GM23338 (cell line): ENCODE measurements at regions not wholly inside any gene's neighbourhood (a gene's known extent, or its start where the extent isn't known, plus 50 kb on each side); places are given as distances from the start of the nearest gene placed in this dataset.

Experiments used
- CREB1 ChIP-seq: fragments of 250-450 bp; sonication (Bioruptor Pico); IDR thresholded peaks from 2 replicates; pipeline ENCODE4 v1.5.0; 2020; ENCODE audit warnings: low read depth, mild to moderate bottlenecking, moderate library complexity
- EZH2 ChIP-seq: fragments of 200-600 bp; sonication (generic); IDR thresholded peaks from one replicate; pipeline ENCODE4 v1.8.0; 2017; ENCODE audit warnings: antibody characterized with exemption, mild to moderate bottlenecking, low read depth; ENCODE audit not compliant: unreplicated experiment
- EZH2phosphoT487 ChIP-seq: fragments of 200-600 bp; sonication (generic); IDR thresholded peaks from one replicate; pipeline ENCODE4 v1.8.1; 2018; ENCODE audit warnings: antibody characterized with exemption; ENCODE audit not compliant: unreplicated experiment
- JUNB ChIP-seq: IDR thresholded peaks from one replicate; pipeline ENCODE4 v1.6.1; 2016; ENCODE audit warnings: antibody characterized with exemption; ENCODE audit not compliant: unreplicated experiment
- POLR2AphosphoS5 ChIP-seq: IDR thresholded peaks from 2 replicates; pipeline ENCODE4 v1.6.1; 2016; ENCODE audit warnings: antibody characterized with exemption, low read depth
- STAT1 ChIP-seq: IDR thresholded peaks from one replicate; pipeline ENCODE4 v1.6.1; 2016; ENCODE audit warnings: antibody characterized with exemption; ENCODE audit not compliant: unreplicated experiment
- ZNF114 ChIP-seq: fragments of 250-450 bp; sonication (Bioruptor Pico); IDR thresholded peaks from 2 replicates; pipeline ENCODE4 v1.5.0; 2020; ENCODE audit warnings: mild to moderate bottlenecking, moderate library complexity
- ZNF331 ChIP-seq: fragments of 250-450 bp; sonication (Bioruptor Pico); IDR thresholded peaks from 2 replicates; pipeline ENCODE4 v1.5.0; 2020; ENCODE audit warnings: low read depth, mild to moderate bottlenecking, moderate library complexity
- TF ChIP-seq, protein P1 (sequence below): fragments of 250-450 bp; sonication (Bioruptor Pico); IDR thresholded peaks from 2 replicates; pipeline ENCODE4 v1.5.0; 2020; ENCODE audit warnings: mild to moderate bottlenecking, moderate library complexity
- TF ChIP-seq, protein P2 (sequence below), 2 experiments: fragments of 200-600 bp in 1 of 2; sonication (generic) in 1 of 2; conservative IDR thresholded peaks; 2 replicates each; pipeline versions ENCODE4 v1.5.1 to v1.6.1; 2016 to 2017; ENCODE audit warnings: antibody characterized with exemption in 2 of 2, low read depth in 2 of 2, mild to moderate bottlenecking in 2 of 2, moderate library complexity in 1 of 2
- TF ChIP-seq, protein P3 (sequence below): IDR thresholded peaks from 2 replicates; pipeline ENCODE4 v1.6.1; 2016; ENCODE audit warnings: antibody characterized with exemption

DNA sequence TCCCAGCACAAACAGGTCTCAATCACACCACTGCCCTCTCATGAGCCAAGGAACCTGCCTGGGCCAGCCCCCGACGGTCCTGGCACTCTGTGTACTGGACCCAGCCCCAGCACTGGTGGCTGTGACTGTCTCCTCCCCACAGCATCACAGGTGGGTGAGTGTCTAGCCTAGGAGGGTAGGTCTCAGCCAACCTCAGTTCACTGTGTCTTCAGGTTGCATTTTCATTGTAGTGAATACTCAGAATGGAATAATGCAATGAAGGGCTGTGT, 163.4 kb upstream of the NSMCE3 start (continued):
- TF ChIP-seq, protein P1, sequence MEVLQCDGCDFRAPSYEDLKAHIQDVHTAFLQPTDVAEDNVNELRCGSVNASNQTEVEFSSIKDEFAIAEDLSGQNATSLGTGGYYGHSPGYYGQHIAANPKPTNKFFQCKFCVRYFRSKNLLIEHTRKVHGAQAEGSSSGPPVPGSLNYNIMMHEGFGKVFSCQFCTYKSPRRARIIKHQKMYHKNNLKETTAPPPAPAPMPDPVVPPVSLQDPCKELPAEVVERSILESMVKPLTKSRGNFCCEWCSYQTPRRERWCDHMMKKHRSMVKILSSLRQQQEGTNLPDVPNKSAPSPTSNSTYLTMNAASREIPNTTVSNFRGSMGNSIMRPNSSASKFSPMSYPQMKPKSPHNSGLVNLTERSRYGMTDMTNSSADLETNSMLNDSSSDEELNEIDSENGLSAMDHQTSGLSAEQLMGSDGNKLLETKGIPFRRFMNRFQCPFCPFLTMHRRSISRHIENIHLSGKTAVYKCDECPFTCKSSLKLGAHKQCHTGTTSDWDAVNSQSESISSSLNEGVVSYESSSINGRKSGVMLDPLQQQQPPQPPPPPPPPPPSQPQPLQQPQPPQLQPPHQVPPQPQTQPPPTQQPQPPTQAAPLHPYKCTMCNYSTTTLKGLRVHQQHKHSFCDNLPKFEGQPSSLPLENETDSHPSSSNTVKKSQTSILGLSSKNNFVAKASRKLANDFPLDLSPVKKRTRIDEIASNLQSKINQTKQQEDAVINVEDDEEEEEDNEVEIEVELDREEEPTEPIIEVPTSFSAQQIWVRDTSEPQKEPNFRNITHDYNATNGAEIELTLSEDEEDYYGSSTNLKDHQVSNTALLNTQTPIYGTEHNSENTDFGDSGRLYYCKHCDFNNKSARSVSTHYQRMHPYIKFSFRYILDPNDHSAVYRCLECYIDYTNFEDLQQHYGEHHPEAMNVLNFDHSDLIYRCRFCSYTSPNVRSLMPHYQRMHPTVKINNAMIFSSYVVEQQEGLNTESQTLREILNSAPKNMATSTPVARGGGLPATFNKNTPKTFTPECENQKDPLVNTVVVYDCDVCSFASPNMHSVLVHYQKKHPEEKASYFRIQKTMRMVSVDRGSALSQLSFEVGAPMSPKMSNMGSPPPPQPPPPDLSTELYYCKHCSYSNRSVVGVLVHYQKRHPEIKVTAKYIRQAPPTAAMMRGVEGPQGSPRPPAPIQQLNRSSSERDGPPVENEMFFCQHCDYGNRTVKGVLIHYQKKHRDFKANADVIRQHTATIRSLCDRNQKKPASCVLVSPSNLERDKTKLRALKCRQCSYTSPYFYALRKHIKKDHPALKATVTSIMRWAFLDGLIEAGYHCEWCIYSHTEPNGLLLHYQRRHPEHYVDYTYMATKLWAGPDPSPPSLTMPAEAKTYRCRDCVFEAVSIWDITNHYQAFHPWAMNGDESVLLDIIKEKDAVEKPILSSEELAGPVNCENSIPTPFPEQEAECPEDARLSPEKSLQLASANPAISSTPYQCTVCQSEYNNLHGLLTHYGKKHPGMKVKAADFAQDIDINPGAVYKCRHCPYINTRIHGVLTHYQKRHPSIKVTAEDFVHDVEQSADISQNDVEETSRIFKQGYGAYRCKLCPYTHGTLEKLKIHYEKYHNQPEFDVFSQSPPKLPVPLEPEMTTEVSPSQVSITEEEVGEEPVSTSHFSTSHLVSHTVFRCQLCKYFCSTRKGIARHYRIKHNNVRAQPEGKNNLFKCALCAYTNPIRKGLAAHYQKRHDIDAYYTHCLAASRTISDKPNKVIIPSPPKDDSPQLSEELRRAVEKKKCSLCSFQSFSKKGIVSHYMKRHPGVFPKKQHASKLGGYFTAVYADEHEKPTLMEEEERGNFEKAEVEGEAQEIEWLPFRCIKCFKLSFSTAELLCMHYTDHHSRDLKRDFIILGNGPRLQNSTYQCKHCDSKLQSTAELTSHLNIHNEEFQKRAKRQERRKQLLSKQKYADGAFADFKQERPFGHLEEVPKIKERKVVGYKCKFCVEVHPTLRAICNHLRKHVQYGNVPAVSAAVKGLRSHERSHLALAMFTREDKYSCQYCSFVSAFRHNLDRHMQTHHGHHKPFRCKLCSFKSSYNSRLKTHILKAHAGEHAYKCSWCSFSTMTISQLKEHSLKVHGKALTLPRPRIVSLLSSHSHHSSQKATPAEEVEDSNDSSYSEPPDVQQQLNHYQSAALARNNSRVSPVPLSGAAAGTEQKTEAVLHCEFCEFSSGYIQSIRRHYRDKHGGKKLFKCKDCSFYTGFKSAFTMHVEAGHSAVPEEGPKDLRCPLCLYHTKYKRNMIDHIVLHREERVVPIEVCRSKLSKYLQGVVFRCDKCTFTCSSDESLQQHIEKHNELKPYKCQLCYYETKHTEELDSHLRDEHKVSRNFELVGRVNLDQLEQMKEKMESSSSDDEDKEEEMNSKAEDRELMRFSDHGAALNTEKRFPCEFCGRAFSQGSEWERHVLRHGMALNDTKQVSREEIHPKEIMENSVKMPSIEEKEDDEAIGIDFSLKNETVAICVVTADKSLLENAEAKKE (CRISPR knock-in tag), result no peak
- TF ChIP-seq CREB1 (CRISPR knock-in tag), result no peak
- no peak for TF ChIP-seq EZH2
- no peak for TF ChIP-seq POLR2AphosphoS5
- TF ChIP-seq, protein P2, sequence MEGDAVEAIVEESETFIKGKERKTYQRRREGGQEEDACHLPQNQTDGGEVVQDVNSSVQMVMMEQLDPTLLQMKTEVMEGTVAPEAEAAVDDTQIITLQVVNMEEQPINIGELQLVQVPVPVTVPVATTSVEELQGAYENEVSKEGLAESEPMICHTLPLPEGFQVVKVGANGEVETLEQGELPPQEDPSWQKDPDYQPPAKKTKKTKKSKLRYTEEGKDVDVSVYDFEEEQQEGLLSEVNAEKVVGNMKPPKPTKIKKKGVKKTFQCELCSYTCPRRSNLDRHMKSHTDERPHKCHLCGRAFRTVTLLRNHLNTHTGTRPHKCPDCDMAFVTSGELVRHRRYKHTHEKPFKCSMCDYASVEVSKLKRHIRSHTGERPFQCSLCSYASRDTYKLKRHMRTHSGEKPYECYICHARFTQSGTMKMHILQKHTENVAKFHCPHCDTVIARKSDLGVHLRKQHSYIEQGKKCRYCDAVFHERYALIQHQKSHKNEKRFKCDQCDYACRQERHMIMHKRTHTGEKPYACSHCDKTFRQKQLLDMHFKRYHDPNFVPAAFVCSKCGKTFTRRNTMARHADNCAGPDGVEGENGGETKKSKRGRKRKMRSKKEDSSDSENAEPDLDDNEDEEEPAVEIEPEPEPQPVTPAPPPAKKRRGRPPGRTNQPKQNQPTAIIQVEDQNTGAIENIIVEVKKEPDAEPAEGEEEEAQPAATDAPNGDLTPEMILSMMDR (conservative IDR thresholded peaks at IDR 0.05; ENCODE audit: low read depth in 2 of 2), result no peak
- TF ChIP-seq EZH2phosphoT487, result no peak
- TF ChIP-seq JUNB, result no peak
- no peak for TF ChIP-seq ZNF114 (CRISPR knock-in tag)
- no peak for TF ChIP-seq STAT1
- TF ChIP-seq ZNF331 (CRISPR knock-in tag), result no peak
- TF ChIP-seq, protein P3, sequence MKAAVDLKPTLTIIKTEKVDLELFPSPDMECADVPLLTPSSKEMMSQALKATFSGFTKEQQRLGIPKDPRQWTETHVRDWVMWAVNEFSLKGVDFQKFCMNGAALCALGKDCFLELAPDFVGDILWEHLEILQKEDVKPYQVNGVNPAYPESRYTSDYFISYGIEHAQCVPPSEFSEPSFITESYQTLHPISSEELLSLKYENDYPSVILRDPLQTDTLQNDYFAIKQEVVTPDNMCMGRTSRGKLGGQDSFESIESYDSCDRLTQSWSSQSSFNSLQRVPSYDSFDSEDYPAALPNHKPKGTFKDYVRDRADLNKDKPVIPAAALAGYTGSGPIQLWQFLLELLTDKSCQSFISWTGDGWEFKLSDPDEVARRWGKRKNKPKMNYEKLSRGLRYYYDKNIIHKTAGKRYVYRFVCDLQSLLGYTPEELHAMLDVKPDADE, result no peak
